ENCODE measurements at regions not wholly inside any gene's neighbourhood (a gene's known extent, or its start where the extent isn't known, plus 50 kb on each side); places are given as distances from the start of the nearest gene placed in this dataset.
A peak's percentile ranks its signal among the peaks of the same experiment; 100 is the strongest.
"Not testable (repeated sequence)": the region's sequence is repeated elsewhere in the genome, so short reads cannot be mapped to it uniquely, and the experiment has no call there.

- TF ChIP-seq, protein P1, sequence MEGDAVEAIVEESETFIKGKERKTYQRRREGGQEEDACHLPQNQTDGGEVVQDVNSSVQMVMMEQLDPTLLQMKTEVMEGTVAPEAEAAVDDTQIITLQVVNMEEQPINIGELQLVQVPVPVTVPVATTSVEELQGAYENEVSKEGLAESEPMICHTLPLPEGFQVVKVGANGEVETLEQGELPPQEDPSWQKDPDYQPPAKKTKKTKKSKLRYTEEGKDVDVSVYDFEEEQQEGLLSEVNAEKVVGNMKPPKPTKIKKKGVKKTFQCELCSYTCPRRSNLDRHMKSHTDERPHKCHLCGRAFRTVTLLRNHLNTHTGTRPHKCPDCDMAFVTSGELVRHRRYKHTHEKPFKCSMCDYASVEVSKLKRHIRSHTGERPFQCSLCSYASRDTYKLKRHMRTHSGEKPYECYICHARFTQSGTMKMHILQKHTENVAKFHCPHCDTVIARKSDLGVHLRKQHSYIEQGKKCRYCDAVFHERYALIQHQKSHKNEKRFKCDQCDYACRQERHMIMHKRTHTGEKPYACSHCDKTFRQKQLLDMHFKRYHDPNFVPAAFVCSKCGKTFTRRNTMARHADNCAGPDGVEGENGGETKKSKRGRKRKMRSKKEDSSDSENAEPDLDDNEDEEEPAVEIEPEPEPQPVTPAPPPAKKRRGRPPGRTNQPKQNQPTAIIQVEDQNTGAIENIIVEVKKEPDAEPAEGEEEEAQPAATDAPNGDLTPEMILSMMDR (IDR thresholded peaks at IDR 0.05) = peak; percentile 50
- TF ChIP-seq EZH2phosphoT487 (IDR thresholded peaks at IDR 0.05) = not testable (repeated sequence)
Observed at GRCh38 chr20:47972297-47972915, 187.1 kb upstream of the SULF2 start.
